GM12891 (cell line): ENCODE measurements at regions not wholly inside any gene's neighbourhood (a gene's known extent, or its start where the extent isn't known, plus 50 kb on each side); places are given as distances from the start of the nearest gene placed in this dataset.

Source experiments
- PAX5 ChIP-seq: IDR thresholded peaks from 2 replicates; pipeline ENCODE4 v1.6.1; 2011; ENCODE audit warnings: low read length, moderate library complexity, mild to moderate bottlenecking; ENCODE audit not compliant: insufficient read depth, severe bottlenecking
- POLR2A ChIP-seq: IDR thresholded peaks from 2 replicates; pipeline ENCODE4 v1.6.1; 2011; ENCODE audit warnings: low read depth, low read length, control low read depth
- POLR2AphosphoS5 ChIP-seq: IDR thresholded peaks from 2 replicates; pipeline ENCODE4 v1.6.1; 2011; ENCODE audit warnings: low read depth, low read length, control low read depth
- SPI1 ChIP-seq: IDR thresholded peaks from 2 replicates; pipeline ENCODE4 v1.6.1; 2011; ENCODE audit warnings: low read depth, low read length, control low read depth
- TAF1 ChIP-seq: IDR thresholded peaks from 2 replicates; pipeline ENCODE4 v1.6.1; 2011; ENCODE audit warnings: low read depth, low read length, control low read depth

- no peak for TF ChIP-seq POLR2AphosphoS5
- TF ChIP-seq POLR2A: no peak
- no peak for TF ChIP-seq TAF1
- TF ChIP-seq PAX5: no peak
- no peak for TF ChIP-seq SPI1
These were observed 540.7 kb downstream of the HTR7 start for GRCh38 chr10:90317172-90317571.
